Testis (tissue), 2 donors: ENCODE measurements at regions not wholly inside any gene's neighbourhood (a gene's known extent, or its start where the extent isn't known, plus 50 kb on each side); places are given as distances from the start of the nearest gene placed in this dataset.

Experiments used
- DNase-seq: peaks from one replicate; pipeline ENCODE4 v3.0.0-alpha.2; 2019
- H3K27ac ChIP-seq, 2 donors: fragments of 200-600 bp; sonication (generic); one replicate each; pipeline ENCODE4 v1.5.1; 2019
- H3K27me3 ChIP-seq: fragments of 200-600 bp; sonication (generic); one replicate; pipeline ENCODE4 v1.5.1; 2019
- H3K36me3 ChIP-seq: fragments of 200-600 bp; sonication (generic); one replicate; pipeline ENCODE4 v1.5.1; 2017; ENCODE audit warnings: low read depth; ENCODE audit errors: missing control alignments
- H3K4me1 ChIP-seq: fragments of 200-600 bp; sonication (generic); one replicate; pipeline ENCODE4 v1.5.1; 2019
- H3K4me3 ChIP-seq, 2 donors: fragments of 200-600 bp; sonication (generic); one replicate each; pipeline ENCODE4 v1.5.1; 2017 to 2019
- H3K9me3 ChIP-seq: fragments of 200-600 bp; sonication (generic); one replicate; pipeline ENCODE4 v1.5.1; 2017
- CTCF ChIP-seq, 3 experiments: fragments of 450-650 bp in 2 of 3; fragments of 200-600 bp in 1 of 3; sonication (generic) in 1 of 3; IDR thresholded peaks; one replicate each; pipeline ENCODE4 v1.5.1; 2016 to 2019; ENCODE audit warnings: antibody characterized with exemption in 3 of 3, mild to moderate bottlenecking in 2 of 3, moderate library complexity in 1 of 3
- POLR2A ChIP-seq: fragments of 450-650 bp; IDR thresholded peaks from one replicate; pipeline ENCODE4 v1.6.1; 2017; ENCODE audit warnings: antibody characterized with exemption, mild to moderate bottlenecking, moderate library complexity
- WGBS, 2 donors: methylation state at CpG; one replicate each; pipeline ENCODE4 v1.1.5; 2018; 5-methylcytosine and 5-hydroxymethylcytosine counted together
- intact Hi-C: fragments of 100-400 bp; cut with DNase I; formaldehyde crosslinking; loops from one replicate; pipeline ENCODE4 v1.15.1; 2023; ENCODE audit warnings: low total_unique reads

GRCh38 chr22:27242474-27242873 is 559.1 kb downstream of the MN1 start:
- H3K36me3 ChIP-seq, result no peaks in the 10 kb centered on the region
- intact Hi-C loops, result no loop called here
- no peaks in the 10 kb centered on the region for H3K9me3 ChIP-seq
- H3K27me3 ChIP-seq, result no peaks in the 10 kb centered on the region
- H3K27ac ChIP-seq, result no peak overlapping the region
- DNase-seq, result no peak
- H3K4me1 ChIP-seq, result peaks cover 28% of the 10 kb centered on the region
- H3K4me3 ChIP-seq, result no peak overlapping the region
- WGBS, 2 donors, result 79 to 94% methylated on average over 6 of the region's 6 CpGs
- TF ChIP-seq POLR2A (no peak), CTCF (IDR thresholded peaks at IDR 0.05) (no peak)

GRCh38 chr22:27242917-27243589 is 558.5 kb downstream of the MN1 start:
- intact Hi-C loops, result no loop called here
- peaks cover 30% of the 10 kb centered on the region for H3K4me1 ChIP-seq
- WGBS, 2 donors, result 88 to 90% methylated on average over 12 of the region's 12 CpGs
- no peaks in the 10 kb centered on the region for H3K9me3 ChIP-seq
- H3K27ac ChIP-seq, result no peak overlapping the region
- H3K36me3 ChIP-seq, result no peaks in the 10 kb centered on the region
- no peak overlapping the region for H3K4me3 ChIP-seq
- no peak for TF ChIP-seq CTCF (IDR thresholded peaks at IDR 0.05)
- TF ChIP-seq POLR2A, result no peak
- no peak for DNase-seq
- no peaks in the 10 kb centered on the region for H3K27me3 ChIP-seq

- Histone ChIP-seq H3K27me3 (no peaks in the 10 kb centered on the region), H3K27ac (no peak overlapping the region), H3K4me3 (no peak overlapping the region), H3K36me3 (no peaks in the 10 kb centered on the region), H3K9me3 (no peaks in the 10 kb centered on the region), H3K4me1 (peaks cover 35% of the 10 kb centered on the region)
- intact Hi-C loops, result no loop called here
- 99 to 100% methylated on average over 3 of the region's 3 CpGs for WGBS, 2 donors
- TF ChIP-seq POLR2A, result no peak
- no peak for TF ChIP-seq CTCF (IDR thresholded peaks at IDR 0.05)
- DNase-seq, result no peak
Measured at GRCh38 chr22:27244328-27244727, 557.2 kb downstream of the MN1 start.

- no peak overlapping the region for H3K27ac ChIP-seq
- peaks cover 30% of the 10 kb centered on the region for H3K4me1 ChIP-seq
- H3K36me3 ChIP-seq, result no peaks in the 10 kb centered on the region
- intact Hi-C loops, result no loop called here
- TF ChIP-seq CTCF (IDR thresholded peaks at IDR 0.05) (no peak), POLR2A (no peak)
- no peaks in the 10 kb centered on the region for H3K27me3 ChIP-seq
- no peaks in the 10 kb centered on the region for H3K9me3 ChIP-seq
- 75 to 80% methylated on average over 9 to 10 of the region's 10 CpGs for WGBS, 2 donors
- no peak for DNase-seq
- no peak overlapping the region for H3K4me3 ChIP-seq
Measured at GRCh38 chr22:27245056-27245455, 556.5 kb downstream of the MN1 start.

- DNase-seq, result no peak
- Histone ChIP-seq H3K27ac (peak overlapping the region in 1 of 2 donors; percentile 83), H3K4me1 (peaks cover 27% of the 10 kb centered on the region), H3K36me3 (no peaks in the 10 kb centered on the region), H3K27me3 (no peaks in the 10 kb centered on the region), H3K4me3 (no peak overlapping the region), H3K9me3 (no peaks in the 10 kb centered on the region)
- TF ChIP-seq POLR2A (no peak), CTCF (IDR thresholded peaks at IDR 0.05) (no peak)
- intact Hi-C loops, result no loop called here
- 90 to 94% methylated on average over 3 of the region's 3 CpGs for WGBS, 2 donors
Measured at GRCh38 chr22:27246558-27246957, 555.0 kb downstream of the MN1 start.
